WTC11 (cell line): ENCODE measurements at regions not wholly inside any gene's neighbourhood (a gene's known extent, or its start where the extent isn't known, plus 50 kb on each side); places are given as distances from the start of the nearest gene placed in this dataset.

ENCODE experiments used
- ATAC-seq: fragments of 200-7000 bp; cut with Tn5 transposase; 2 replicates; pipeline ENCODE4 v1.10.0; 2021; ENCODE audit warnings: mild to moderate bottlenecking, moderate library complexity
- CTCF ChIA-PET: fragments of 300-600 bp; sonication (Branson Sonifier 250); formaldehyde crosslinking; loops from one replicate; lab custom pipeline; 2021; ENCODE audit warnings: antibody characterized with exemption; lab: Charles Lee
- POLR2A ChIA-PET: fragments of 350-600 bp; sonication (Branson Sonifier 250); formaldehyde crosslinking; loops from one replicate; lab custom pipeline; 2021; ENCODE audit warnings: antibody characterized with exemption; lab: Charles Lee
- DNase-seq: peaks from one replicate; pipeline ENCODE4 v3.0.0; 2021; ENCODE audit warnings: low spot score
- H3K27ac Mint-ChIP-seq: 2 replicates; pipeline ENCODE4 v1.8.0; 2021; ENCODE audit warnings: mixed read lengths
- H3K27me3 Mint-ChIP-seq: 2 replicates; pipeline ENCODE4 v1.8.0; 2021; ENCODE audit warnings: low read depth, mild to moderate bottlenecking, moderate library complexity, mixed read lengths
- H3K36me3 Mint-ChIP-seq: 2 replicates; pipeline ENCODE4 v1.8.0; 2021; ENCODE audit warnings: mixed read lengths
- H3K4me1 Mint-ChIP-seq: 2 replicates; pipeline ENCODE4 v1.8.0; 2022; ENCODE audit warnings: mixed read lengths
- H3K4me3 Mint-ChIP-seq: 2 replicates; pipeline ENCODE4 v1.8.0; 2021; ENCODE audit warnings: mild to moderate bottlenecking, moderate library complexity, mixed read lengths
- H3K9me3 Mint-ChIP-seq: 2 replicates; pipeline ENCODE4 v1.8.0; 2021; ENCODE audit warnings: mixed read lengths
- AR ChIP-seq: fragments of 250-450 bp; sonication (Bioruptor Pico); IDR thresholded peaks from 2 replicates; pipeline ENCODE4 v1.9.0; 2021; ENCODE audit warnings: mild to moderate bottlenecking
- ARID4B ChIP-seq: sonication (generic); formaldehyde crosslinking; IDR thresholded peaks from 2 replicates; pipeline ENCODE4 v1.8.0; 2023; ENCODE audit warnings: missing genetic modification reagents, mild to moderate bottlenecking, borderline replicate concordance
- CDX4 ChIP-seq: fragments of 250-450 bp; sonication (Bioruptor Pico); IDR thresholded peaks from 2 replicates; pipeline ENCODE4 v1.9.0; 2021; ENCODE audit warnings: moderate library complexity, mild to moderate bottlenecking, inconsistent platforms, borderline replicate concordance
- CREM ChIP-seq: sonication (generic); formaldehyde crosslinking; IDR thresholded peaks from 2 replicates; pipeline ENCODE4 v1.8.1; 2022; ENCODE audit warnings: mild to moderate bottlenecking, missing genetic modification reagents, moderate library complexity
- E2F5 ChIP-seq: sonication (generic); formaldehyde crosslinking; IDR thresholded peaks from 2 replicates; pipeline ENCODE4 v1.8.1; 2022; ENCODE audit warnings: mild to moderate bottlenecking, moderate library complexity, missing genetic modification reagents
- ESRRA ChIP-seq: sonication (generic); formaldehyde crosslinking; IDR thresholded peaks from 2 replicates; pipeline ENCODE4 v1.8.1; 2022; ENCODE audit warnings: mild to moderate bottlenecking, missing genetic modification reagents, borderline replicate concordance
- JAZF1 ChIP-seq: fragments of 250-450 bp; sonication (Bioruptor Pico); IDR thresholded peaks from 2 replicates; pipeline ENCODE4 v1.9.0; 2021; ENCODE audit warnings: moderate library complexity, mild to moderate bottlenecking, inconsistent platforms
- MYBL2 ChIP-seq: sonication (generic); formaldehyde crosslinking; IDR thresholded peaks from 2 replicates; pipeline ENCODE4 v1.8.1; 2023; ENCODE audit warnings: mild to moderate bottlenecking, moderate library complexity, missing genetic modification reagents
- NR1H2 ChIP-seq: sonication (generic); formaldehyde crosslinking; IDR thresholded peaks from 2 replicates; pipeline ENCODE4 v1.9.0; 2021; ENCODE audit warnings: mild to moderate bottlenecking, moderate library complexity, missing genetic modification reagents
- NR2C2 ChIP-seq: sonication (generic); formaldehyde crosslinking; IDR thresholded peaks from 2 replicates; pipeline ENCODE4 v1.8.0; 2022; ENCODE audit warnings: mild to moderate bottlenecking, missing genetic modification reagents
- NR3C1 ChIP-seq: sonication (generic); formaldehyde crosslinking; conservative IDR thresholded peaks from 2 replicates; pipeline ENCODE4 v1.8.1; 2023; ENCODE audit warnings: low read depth, mild to moderate bottlenecking, missing genetic modification reagents
- PRRX2 ChIP-seq: fragments of 250-450 bp; sonication (Bioruptor Pico); IDR thresholded peaks from 2 replicates; pipeline ENCODE4 v1.8.0; 2021; ENCODE audit warnings: mild to moderate bottlenecking
- RELA ChIP-seq: sonication (generic); formaldehyde crosslinking; IDR thresholded peaks from 2 replicates; pipeline ENCODE4 v1.8.1; 2022; ENCODE audit warnings: missing genetic modification reagents, mild to moderate bottlenecking, borderline replicate concordance
- SMAD3 ChIP-seq: sonication (generic); formaldehyde crosslinking; IDR thresholded peaks from 2 replicates; pipeline ENCODE4 v1.8.0; 2022; ENCODE audit warnings: missing genetic modification reagents, mild to moderate bottlenecking, borderline replicate concordance
- SP1 ChIP-seq: sonication (generic); formaldehyde crosslinking; conservative IDR thresholded peaks from 2 replicates; pipeline ENCODE4 v1.8.1; 2022; ENCODE audit warnings: missing genetic modification reagents
- STAT6 ChIP-seq: sonication (generic); formaldehyde crosslinking; conservative IDR thresholded peaks from 2 replicates; pipeline ENCODE4 v1.8.1; 2023; ENCODE audit warnings: mild to moderate bottlenecking, low read depth, missing genetic modification reagents, moderate library complexity
- TCF7 ChIP-seq: sonication (generic); formaldehyde crosslinking; IDR thresholded peaks from 2 replicates; pipeline ENCODE4 v1.8.0; 2022; ENCODE audit warnings: mild to moderate bottlenecking, low read depth, missing genetic modification reagents, moderate library complexity
- ZBTB21 ChIP-seq: sonication (generic); formaldehyde crosslinking; IDR thresholded peaks from 2 replicates; pipeline ENCODE4 v1.8.1; 2023; ENCODE audit warnings: mild to moderate bottlenecking, missing genetic modification reagents, borderline replicate concordance
- ZNF121 ChIP-seq: sonication (generic); formaldehyde crosslinking; IDR thresholded peaks from 2 replicates; pipeline ENCODE4 v1.8.0; 2023; ENCODE audit warnings: missing genetic modification reagents
- ZNF232 ChIP-seq: sonication (generic); formaldehyde crosslinking; IDR thresholded peaks from 2 replicates; pipeline ENCODE4 v1.8.0; 2022; ENCODE audit warnings: mild to moderate bottlenecking, missing genetic modification reagents
- ZNF512 ChIP-seq: sonication (generic); formaldehyde crosslinking; IDR thresholded peaks from 2 replicates; pipeline ENCODE4 v1.8.1; 2022; ENCODE audit warnings: missing genetic modification reagents, borderline replicate concordance

GRCh38 chr12:113613414-113613813, 141.7 kb upstream of the LHX5 start:
- ChIA-PET CTCF (interaction anchor here (1.0 to 2.5 kb wide), 3 partner anchors 26 to 151 kb away, joined by 3 to 17 read pairs (median 3); no protein-coding TSS in a partner anchor), POLR2A (interaction anchor here (1.1 kb wide), 1 partner anchor 18 kb away, joined by 7 read pairs; no protein-coding TSS in a partner anchor)
- Mint-ChIP-seq H3K4me1 (peaks cover 40% of the 10 kb centered on the region), H3K4me3 (no peak overlapping the region), H3K36me3 (peaks cover 3% of the 10 kb centered on the region; the same call in 1 of the 2 replicates), H3K27ac (no peak overlapping the region), H3K27me3 (peaks cover 16% of the 10 kb centered on the region), H3K9me3 (peaks cover 8% of the 10 kb centered on the region)
- ATAC-seq (no peak), DNase-seq (no peak)
- TF ChIP-seq ZNF232 (CRISPR knock-in tag): no peak
- no peak for TF ChIP-seq MYBL2 (CRISPR knock-in tag)
- TF ChIP-seq AR (CRISPR knock-in tag): no peak
- TF ChIP-seq STAT6 (CRISPR knock-in tag): no peak
- TF ChIP-seq PRRX2 (CRISPR knock-in tag): no peak
- TF ChIP-seq E2F5 (CRISPR knock-in tag): no peak
- no peak for TF ChIP-seq CDX4 (CRISPR knock-in tag)
- TF ChIP-seq NR1H2 (CRISPR knock-in tag): no peak
- TF ChIP-seq CREM (CRISPR knock-in tag): no peak
- TF ChIP-seq SP1 (CRISPR knock-in tag): no peak
- no peak for TF ChIP-seq ZNF512
- no peak for TF ChIP-seq NR2C2

- DNase-seq (no peak), ATAC-seq (no peak)
- Mint-ChIP-seq H3K36me3 (peaks cover 6% of the 10 kb centered on the region), H3K4me3 (no peak overlapping the region), H3K9me3 (peaks cover 13% of the 10 kb centered on the region), H3K27ac (no peak overlapping the region), H3K27me3 (peaks cover 16% of the 10 kb centered on the region), H3K4me1 (peaks cover 40% of the 10 kb centered on the region)
- ChIA-PET POLR2A (interaction anchor here (0.9 kb wide), 1 partner anchor 24 kb away, joined by 3 read pairs; no protein-coding TSS in a partner anchor), CTCF (interaction anchor here (0.7 to 2.5 kb wide), 5 partner anchors 25 to 206 kb away, joined by 3 to 17 read pairs (median 3); no protein-coding TSS in a partner anchor)
- TF ChIP-seq RELA (no peak), E2F5 (CRISPR knock-in tag) (no peak), TCF7 (CRISPR knock-in tag) (no peak), ZNF121 (CRISPR knock-in tag) (no peak), MYBL2 (CRISPR knock-in tag) (no peak), NR3C1 (no peak), SMAD3 (CRISPR knock-in tag) (no peak), JAZF1 (no peak), ZBTB21 (CRISPR knock-in tag) (no peak), ESRRA (CRISPR knock-in tag) (no peak), ARID4B (no peak)
Observed at GRCh38 chr12:113612793-113613192, 141.1 kb upstream of the LHX5 start.
